HCT116 (cell line): ENCODE measurements at regions not wholly inside any gene's neighbourhood (a gene's known extent, or its start where the extent isn't known, plus 50 kb on each side); places are given as distances from the start of the nearest gene placed in this dataset.

Experiments used
- ATAC-seq: fragments of 200-7000 bp; cut with Tn5 transposase; 2 replicates; pipeline ENCODE4 v1.9.1; 2020; ENCODE audit warnings: mild to moderate bottlenecking, moderate library complexity
- BruUV-seq: library from RNA; stranded (reverse); fragments of 400-500 nt; replicated peaks from 2 replicates; lab custom pipeline; 2021; lab: Mats Ljungman, UMichigan
- CTCF ChIA-PET: fragments of 300-600 bp; sonication (Branson Sonifier 250); formaldehyde crosslinking; loops from one replicate; lab custom pipeline; 2021; ENCODE audit warnings: antibody characterized with exemption; lab: Charles Lee
- POLR2A ChIA-PET: fragments of 300-600, 350-600 bp; sonication (Branson Sonifier 250); formaldehyde crosslinking; loops from one replicate; lab custom pipeline; 2021; ENCODE audit warnings: antibody characterized with exemption; lab: Charles Lee
- RAD21 ChIA-PET, 2 experiments: fragments of 300-600 bp; sonication (Branson Sonifier 250); formaldehyde crosslinking; loops; one replicate each; lab custom pipeline; 2023; ENCODE audit warnings: low total read pairs in 2 of 2; ENCODE audit not compliant: uncharacterized antibody in 2 of 2, unreplicated experiment in 2 of 2, low non-redundant PET in 1 of 2; lab: Charles Lee
- DNase-seq: peaks from one replicate; pipeline ENCODE4 v3.0.0-alpha.2; 2010; ENCODE audit warnings: low read depth, low spot score
- H2AFZ ChIP-seq: fragments of 200-600 bp; shearing (Covaris generic), sonication (generic); 2 replicates; pipeline ENCODE4 v1.6.1; 2017; ENCODE audit warnings: low read depth, mixed run types, mixed read lengths, antibody characterized with exemption, low read length; ENCODE audit not compliant: poor library complexity, severe bottlenecking
- H3K27ac ChIP-seq: 2 replicates; pipeline ENCODE4 v1.5.1; 2012; ENCODE audit warnings: low read depth, low read length
- H3K27me3 ChIP-seq: fragments of 200-600 bp; sonication (generic); 2 replicates; pipeline ENCODE4 v1.6.1; 2016; ENCODE audit warnings: mixed run types, low read length, mixed read lengths; ENCODE audit not compliant: insufficient read depth
- H3K36me3 ChIP-seq, 2 experiments: fragments of 200-500 bp in 1 of 2; fragments of 200-600 bp in 1 of 2; sonication (Bioruptor generic) in 1 of 2; sonication (generic) in 1 of 2; 2 replicates each; pipeline versions ENCODE4 v1.5.1 to v1.6.1; 2014 to 2016; ENCODE audit warnings: low read length in 2 of 2, inconsistent platforms in 1 of 2, mixed read lengths in 1 of 2, mixed run types in 1 of 2; ENCODE audit not compliant: insufficient read depth in 2 of 2, control insufficient read depth in 1 of 2
- H3K4me1 ChIP-seq, 2 experiments: fragments of 200-600 bp in 1 of 2; sonication (generic) in 1 of 2; 2 replicates each; pipeline versions ENCODE4 v1.5.1 to v1.6.1; 2012 to 2017; ENCODE audit warnings: low read length in 2 of 2, inconsistent platforms in 1 of 2, mild to moderate bottlenecking in 1 of 2, mixed read lengths in 1 of 2, mixed run types in 1 of 2, moderate library complexity in 1 of 2; ENCODE audit not compliant: insufficient read depth in 2 of 2, control insufficient read depth in 1 of 2
- H3K4me2 ChIP-seq: fragments of 200-600 bp; sonication (generic); 2 replicates; pipeline ENCODE4 v1.6.1; 2017; ENCODE audit warnings: mixed run types, low read length, mixed read lengths
- H3K4me3 ChIP-seq, 2 experiments: fragments of 200-600 bp in 1 of 2; sonication (generic) in 1 of 2; replicated peaks in 1 of 2; 2 replicates each; pipeline ENCODE4 v1.5.1; 2011 to 2016; ENCODE audit warnings: low read length in 2 of 2, control low read depth in 1 of 2, low read depth in 1 of 2, mild to moderate bottlenecking in 1 of 2, mixed read lengths in 1 of 2, mixed run types in 1 of 2
- H3K79me2 ChIP-seq: fragments of 200-600 bp; sonication (generic); 2 replicates; pipeline ENCODE4 v1.6.1; 2017; ENCODE audit warnings: mild to moderate bottlenecking, mixed run types, low read length, moderate library complexity, mixed read lengths; ENCODE audit not compliant: insufficient read depth
- H3K9ac ChIP-seq: fragments of 200-600 bp; sonication (generic); 2 replicates; pipeline ENCODE4 v1.6.1; 2016; ENCODE audit warnings: low read length, mixed read lengths
- H3K9me2 ChIP-seq: fragments of 200-600 bp; sonication (generic), shearing (Covaris generic); 2 replicates; pipeline ENCODE4 v1.6.1; 2017; ENCODE audit warnings: mixed run types, mild to moderate bottlenecking, moderate library complexity; ENCODE audit not compliant: insufficient read depth
- H3K9me3 ChIP-seq, 2 experiments: fragments of 200-500 bp in 1 of 2; fragments of 200-600 bp in 1 of 2; sonication (Bioruptor generic) in 1 of 2; sonication (generic) in 1 of 2; 2 replicates each; pipeline ENCODE4 v1.6.1; 2014 to 2017; ENCODE audit warnings: low read length in 2 of 2, mixed read lengths in 2 of 2, inconsistent platforms in 1 of 2, low read depth in 1 of 2, mild to moderate bottlenecking in 1 of 2, mixed run types in 1 of 2, moderate library complexity in 1 of 2; ENCODE audit not compliant: control insufficient read depth in 1 of 2, insufficient read depth in 1 of 2
- H4K20me1 ChIP-seq: fragments of 200-600 bp; sonication (generic), shearing (Covaris generic); 2 replicates; pipeline ENCODE4 v1.6.1; 2017; ENCODE audit warnings: mixed run types, mild to moderate bottlenecking, moderate library complexity; ENCODE audit not compliant: insufficient read depth
- EGR1 ChIP-seq: IDR thresholded peaks from 2 replicates; pipeline ENCODE4 v1.6.1; 2012; ENCODE audit warnings: low read depth
- ELF1 ChIP-seq: IDR thresholded peaks from 2 replicates; pipeline ENCODE4 v1.6.1; 2012; ENCODE audit warnings: low read depth, borderline replicate concordance
- EZH2 ChIP-seq: fragments of 200-600 bp; sonication (generic); IDR thresholded peaks from 2 replicates; pipeline ENCODE4 v1.6.1; 2017; ENCODE audit warnings: antibody characterized with exemption, mixed run types
- EZH2phosphoT487 ChIP-seq: fragments of 200-600 bp; IDR thresholded peaks from 2 replicates; pipeline ENCODE4 v1.6.1; 2018; ENCODE audit warnings: antibody characterized with exemption, borderline replicate concordance
- FOSL1 ChIP-seq: IDR thresholded peaks from 2 replicates; pipeline ENCODE4 v1.6.1; 2012; ENCODE audit warnings: low read depth
- JUND ChIP-seq: IDR thresholded peaks from 2 replicates; pipeline ENCODE4 v1.6.1; 2012
- POLR2A ChIP-seq: IDR thresholded peaks from 2 replicates; pipeline ENCODE4 v1.7.0; 2011; ENCODE audit warnings: borderline replicate concordance; ENCODE audit not compliant: insufficient read depth, insufficient read length; ENCODE audit errors: extremely low read depth
- POLR2AphosphoS5 ChIP-seq: IDR thresholded peaks from 2 replicates; pipeline ENCODE4 v1.6.1; 2011; ENCODE audit warnings: mild to moderate bottlenecking, low read depth, low read length, moderate library complexity
- SIN3A ChIP-seq: IDR thresholded peaks from 2 replicates; pipeline ENCODE4 v1.6.1; 2012; ENCODE audit warnings: low read depth
- SP1 ChIP-seq: IDR thresholded peaks from 2 replicates; pipeline ENCODE4 v1.6.1; 2012; ENCODE audit warnings: low read depth
- SRF ChIP-seq: IDR thresholded peaks from 2 replicates; pipeline ENCODE4 v1.6.1; 2012; ENCODE audit warnings: low read depth
- TCF7L2 ChIP-seq: IDR thresholded peaks from 2 replicates; pipeline ENCODE4 v1.7.0; 2011; ENCODE audit warnings: borderline replicate concordance, inconsistent platforms; ENCODE audit not compliant: insufficient read depth, insufficient read length; ENCODE audit errors: extremely low read depth
- YY1 ChIP-seq: IDR thresholded peaks from 2 replicates; pipeline ENCODE4 v1.6.1; 2011; ENCODE audit warnings: low read length, low read depth, moderate library complexity, mild to moderate bottlenecking; ENCODE audit not compliant: insufficient replicate concordance; ENCODE audit errors: extremely low read depth
- ZFX ChIP-seq: fragments of 450-650 bp; IDR thresholded peaks from 2 replicates; pipeline ENCODE4 v1.6.1; 2017
- ZNF274 ChIP-seq: fragments of 200-500 bp; sonication (Bioruptor generic); IDR thresholded peaks from 2 replicates; pipeline ENCODE4 v1.6.1; 2014; ENCODE audit warnings: mild to moderate bottlenecking, low read depth, low read length, inconsistent platforms
- intact Hi-C: fragments of 100-400 bp; cut with micrococcal nuclease; formaldehyde crosslinking; loops from 2 replicates; pipeline ENCODE4 v1.10.0; 2022
- TF ChIP-seq, protein P1 (sequence below): IDR thresholded peaks from 2 replicates; pipeline ENCODE4 v1.6.1; 2012
- TF ChIP-seq, protein P2 (sequence below): IDR thresholded peaks from 2 replicates; pipeline ENCODE4 v1.6.1; 2011; ENCODE audit warnings: mild to moderate bottlenecking, low read length, moderate library complexity; ENCODE audit not compliant: insufficient replicate concordance; ENCODE audit errors: extremely low read depth
- TF ChIP-seq, protein P3 (sequence below): IDR thresholded peaks from 2 replicates; pipeline ENCODE4 v1.6.1; 2012

GRCh38 chr18:78046631-78047030 lies 797.0 kb downstream of the GALR1 start:
- Histone ChIP-seq H3K27me3 (no peaks in the 10 kb centered on the region), H3K36me3 (no peaks in the 10 kb centered on the region), H3K4me2 (no peak overlapping the region), H3K79me2 (no peaks in the 10 kb centered on the region), H2AFZ (no peak overlapping the region), H3K4me3 (no peak overlapping the region), H3K4me1 (no peaks in the 10 kb centered on the region), H3K9me2 (no peaks in the 10 kb centered on the region), H3K9ac (no peak overlapping the region), H3K9me3 (peaks cover 15 to 22% of the 10 kb centered on the region in 2 experiments; a peak in 2 of 4 replicates), H4K20me1 (no peaks in the 10 kb centered on the region), H3K27ac (no peak overlapping the region)
- intact Hi-C loops = no loop called here
- BruUV-seq = no TSS peak
- POLR2A ChIA-PET = no interaction called here
- ATAC-seq (no peak), DNase-seq (no peak)
- TF ChIP-seq ZNF274 (no peak), SP1 (no peak), JUND (no peak)
- TF ChIP-seq, protein P1, sequence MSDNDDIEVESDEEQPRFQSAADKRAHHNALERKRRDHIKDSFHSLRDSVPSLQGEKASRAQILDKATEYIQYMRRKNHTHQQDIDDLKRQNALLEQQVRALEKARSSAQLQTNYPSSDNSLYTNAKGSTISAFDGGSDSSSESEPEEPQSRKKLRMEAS = no peak
- RAD21 ChIA-PET = no interaction called here
- CTCF ChIA-PET = no interaction called here

- H3K9ac ChIP-seq = no peak overlapping the region
- no peak overlapping the region for H2AFZ ChIP-seq
- TF ChIP-seq, protein P2, sequence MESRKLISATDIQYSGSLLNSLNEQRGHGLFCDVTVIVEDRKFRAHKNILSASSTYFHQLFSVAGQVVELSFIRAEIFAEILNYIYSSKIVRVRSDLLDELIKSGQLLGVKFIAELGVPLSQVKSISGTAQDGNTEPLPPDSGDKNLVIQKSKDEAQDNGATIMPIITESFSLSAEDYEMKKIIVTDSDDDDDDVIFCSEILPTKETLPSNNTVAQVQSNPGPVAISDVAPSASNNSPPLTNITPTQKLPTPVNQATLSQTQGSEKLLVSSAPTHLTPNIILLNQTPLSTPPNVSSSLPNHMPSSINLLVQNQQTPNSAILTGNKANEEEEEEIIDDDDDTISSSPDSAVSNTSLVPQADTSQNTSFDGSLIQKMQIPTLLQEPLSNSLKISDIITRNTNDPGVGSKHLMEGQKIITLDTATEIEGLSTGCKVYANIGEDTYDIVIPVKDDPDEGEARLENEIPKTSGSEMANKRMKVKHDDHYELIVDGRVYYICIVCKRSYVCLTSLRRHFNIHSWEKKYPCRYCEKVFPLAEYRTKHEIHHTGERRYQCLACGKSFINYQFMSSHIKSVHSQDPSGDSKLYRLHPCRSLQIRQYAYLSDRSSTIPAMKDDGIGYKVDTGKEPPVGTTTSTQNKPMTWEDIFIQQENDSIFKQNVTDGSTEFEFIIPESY = no peak
- TF ChIP-seq EZH2phosphoT487 (no peak), POLR2AphosphoS5 (no peak), FOSL1 (no peak), JUND (no peak), SRF (no peak), ZFX (no peak), TCF7L2 (no peak), YY1 (no peak), EGR1 (no peak), ELF1 (no peak), EZH2 (no peak), SP1 (no peak), SIN3A (no peak), POLR2A (no peak)
- TF ChIP-seq, protein P1 = no peak
- TF ChIP-seq, protein P3, sequence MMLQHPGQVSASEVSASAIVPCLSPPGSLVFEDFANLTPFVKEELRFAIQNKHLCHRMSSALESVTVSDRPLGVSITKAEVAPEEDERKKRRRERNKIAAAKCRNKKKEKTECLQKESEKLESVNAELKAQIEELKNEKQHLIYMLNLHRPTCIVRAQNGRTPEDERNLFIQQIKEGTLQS = no peak
- H3K79me2 ChIP-seq = no peaks in the 10 kb centered on the region
- no peak for DNase-seq
- H3K4me2 ChIP-seq = no peak overlapping the region
- no peaks in the 10 kb centered on the region for H3K9me2 ChIP-seq
- no peaks in the 10 kb centered on the region for H3K4me1 ChIP-seq
- H3K9me3 ChIP-seq = peaks cover 7 to 20% of the 10 kb centered on the region in 2 experiments; a peak in 2 of 4 replicates
- no TSS peak for BruUV-seq
- no peak overlapping the region for H3K4me3 ChIP-seq
- no peak for ATAC-seq
- intact Hi-C loops = no loop called here
- RAD21 ChIA-PET = no interaction called here
- no peaks in the 10 kb centered on the region for H3K36me3 ChIP-seq
- H3K27ac ChIP-seq = no peak overlapping the region
- CTCF ChIA-PET = no interaction called here
- no peaks in the 10 kb centered on the region for H3K27me3 ChIP-seq
- no peaks in the 10 kb centered on the region for H4K20me1 ChIP-seq
- POLR2A ChIA-PET = no interaction called here
These were observed 799.6 kb downstream of the GALR1 start for GRCh38 chr18:78049281-78049680.
